ENCODE measurements at regions not wholly inside any gene's neighbourhood (a gene's known extent, or its start where the extent isn't known, plus 50 kb on each side); places are given as distances from the start of the nearest gene placed in this dataset.

- H3K9ac ChIP-seq (ENCODE audit: insufficient read length, low read depth), result no peak overlapping the region
Measured at GRCh38 chr20:1718604-1719384, 61.2 kb upstream of the SIRPG start.

GRCh38 chr20:1712634-1713624 lies 55.4 kb upstream of the SIRPG start:
- Histone ChIP-seq H3K27me3 (ENCODE audit: insufficient read depth, insufficient read length) (peaks cover 51% of the 10 kb centered on the region), H3K36me3 (ENCODE audit: insufficient read depth, insufficient read length, low read length) (no peaks in the 10 kb centered on the region)
- no peak for DNase-seq (ENCODE audit: low read depth, low spot score)

More at GRCh38 chr20:1718604-1719384, 61.2 kb upstream of the SIRPG start:
- Histone ChIP-seq H3K9me3 (ENCODE audit: insufficient read depth, low read length) (peaks cover 2% of the 10 kb centered on the region; the same call in 1 of the 2 replicates), H3K36me3 (ENCODE audit: insufficient read depth, insufficient read length, low read length) (no peaks in the 10 kb centered on the region), H3K4me1 (ENCODE audit: insufficient read depth, insufficient read length) (peaks cover 2% of the 10 kb centered on the region), H3K4me3 (ENCODE audit: insufficient read length, low read depth) (no peak overlapping the region), H3K27me3 (ENCODE audit: insufficient read depth, insufficient read length) (peaks cover 89% of the 10 kb centered on the region)
- DNase-seq (ENCODE audit: low read depth, low spot score), result no peak
- no peak for TF ChIP-seq SUZ12 (IDR thresholded peaks at IDR 0.05; ENCODE audit: extremely low read depth, insufficient read depth, insufficient read length)
- TF ChIP-seq ZNF274 (IDR thresholded peaks at IDR 0.05; ENCODE audit: low read depth, low read length), result no peak
- TF ChIP-seq YY1 (IDR thresholded peaks at IDR 0.05; ENCODE audit: insufficient read depth, insufficient read length), result no peak

GRCh38 chr20:1711826-1712601 lies 54.4 kb upstream of the SIRPG start:
- no peak overlapping the region for H3K4me3 ChIP-seq (ENCODE audit: insufficient read length, low read depth)
- no peak for DNase-seq (ENCODE audit: low read depth, low spot score)
- no peaks in the 10 kb centered on the region for H3K36me3 ChIP-seq (ENCODE audit: insufficient read depth, insufficient read length, low read length)
- no peaks in the 10 kb centered on the region for H3K9me3 ChIP-seq (ENCODE audit: insufficient read depth, low read length)
- H3K27me3 ChIP-seq (ENCODE audit: insufficient read depth, insufficient read length), result peaks cover 42% of the 10 kb centered on the region
- H3K4me1 ChIP-seq (ENCODE audit: insufficient read depth, insufficient read length), result no peaks in the 10 kb centered on the region
- TF ChIP-seq SUZ12 (IDR thresholded peaks at IDR 0.05; ENCODE audit: extremely low read depth, insufficient read depth, insufficient read length), result no peak
- TF ChIP-seq YY1 (IDR thresholded peaks at IDR 0.05; ENCODE audit: insufficient read depth, insufficient read length), result no peak
- TF ChIP-seq ZNF274 (IDR thresholded peaks at IDR 0.05; ENCODE audit: low read depth, low read length), result no peak
- H3K9ac ChIP-seq (ENCODE audit: insufficient read length, low read depth), result no peak overlapping the region

More at GRCh38 chr20:1712634-1713624, 55.4 kb upstream of the SIRPG start:
- Histone ChIP-seq H3K9me3 (ENCODE audit: insufficient read depth, low read length) (no peaks in the 10 kb centered on the region), H3K9ac (ENCODE audit: insufficient read length, low read depth) (no peak overlapping the region), H3K4me3 (ENCODE audit: insufficient read length, low read depth) (no peak overlapping the region), H3K4me1 (ENCODE audit: insufficient read depth, insufficient read length) (no peaks in the 10 kb centered on the region)
- no peak for TF ChIP-seq SUZ12 (IDR thresholded peaks at IDR 0.05; ENCODE audit: extremely low read depth, insufficient read depth, insufficient read length)
- no peak for TF ChIP-seq ZNF274 (IDR thresholded peaks at IDR 0.05; ENCODE audit: low read depth, low read length)
- TF ChIP-seq YY1 (IDR thresholded peaks at IDR 0.05; ENCODE audit: insufficient read depth, insufficient read length), result no peak

GRCh38 chr20:1711266-1711665 lies 53.7 kb upstream of the SIRPG start:
- TF ChIP-seq SUZ12 (IDR thresholded peaks at IDR 0.05; ENCODE audit: extremely low read depth, insufficient read depth, insufficient read length) (no peak), YY1 (IDR thresholded peaks at IDR 0.05; ENCODE audit: insufficient read depth, insufficient read length) (no peak), ZNF274 (IDR thresholded peaks at IDR 0.05; ENCODE audit: low read depth, low read length) (no peak)
- Histone ChIP-seq H3K9me3 (ENCODE audit: insufficient read depth, low read length) (no peaks in the 10 kb centered on the region), H3K36me3 (ENCODE audit: insufficient read depth, insufficient read length, low read length) (no peaks in the 10 kb centered on the region), H3K4me3 (ENCODE audit: insufficient read length, low read depth) (no peak overlapping the region), H3K9ac (ENCODE audit: insufficient read length, low read depth) (no peak overlapping the region), H3K4me1 (ENCODE audit: insufficient read depth, insufficient read length) (no peaks in the 10 kb centered on the region), H3K27me3 (ENCODE audit: insufficient read depth, insufficient read length) (peaks cover 35% of the 10 kb centered on the region)
- no peak for DNase-seq (ENCODE audit: low read depth, low spot score)

- Histone ChIP-seq H3K9me3 (ENCODE audit: insufficient read depth, low read length) (no peaks in the 10 kb centered on the region), H3K9ac (ENCODE audit: insufficient read length, low read depth) (no peak overlapping the region)
- TF ChIP-seq ZNF274 (IDR thresholded peaks at IDR 0.05; ENCODE audit: low read depth, low read length) (no peak), YY1 (IDR thresholded peaks at IDR 0.05; ENCODE audit: insufficient read depth, insufficient read length) (no peak), SUZ12 (IDR thresholded peaks at IDR 0.05; ENCODE audit: extremely low read depth, insufficient read depth, insufficient read length) (no peak)
Measured at GRCh38 chr20:1710484-1710883, 52.9 kb upstream of the SIRPG start.

GRCh38 chr20:1707588-1708449 lies 50.2 kb upstream of the SIRPG start:
- no peak for DNase-seq (ENCODE audit: low read depth, low spot score)
- H3K9me3 ChIP-seq (ENCODE audit: insufficient read depth, low read length), result no peaks in the 10 kb centered on the region
- no peak overlapping the region for H3K9ac ChIP-seq (ENCODE audit: insufficient read length, low read depth)
- TF ChIP-seq YY1 (IDR thresholded peaks at IDR 0.05; ENCODE audit: insufficient read depth, insufficient read length) (no peak), SUZ12 (IDR thresholded peaks at IDR 0.05; ENCODE audit: extremely low read depth, insufficient read depth, insufficient read length) (no peak), ZNF274 (IDR thresholded peaks at IDR 0.05; ENCODE audit: low read depth, low read length) (no peak)
- no peaks in the 10 kb centered on the region for H3K36me3 ChIP-seq (ENCODE audit: insufficient read depth, insufficient read length, low read length)
- no peak overlapping the region for H3K4me3 ChIP-seq (ENCODE audit: insufficient read length, low read depth)
- peaks cover 14% of the 10 kb centered on the region for H3K27me3 ChIP-seq (ENCODE audit: insufficient read depth, insufficient read length)
- no peaks in the 10 kb centered on the region for H3K4me1 ChIP-seq (ENCODE audit: insufficient read depth, insufficient read length)

More at GRCh38 chr20:1710484-1710883, 52.9 kb upstream of the SIRPG start:
- no peak overlapping the region for H3K4me3 ChIP-seq (ENCODE audit: insufficient read length, low read depth)
- H3K36me3 ChIP-seq (ENCODE audit: insufficient read depth, insufficient read length, low read length), result no peaks in the 10 kb centered on the region
- no peaks in the 10 kb centered on the region for H3K4me1 ChIP-seq (ENCODE audit: insufficient read depth, insufficient read length)
- DNase-seq (ENCODE audit: low read depth, low spot score), result no peak
- peaks cover 27% of the 10 kb centered on the region for H3K27me3 ChIP-seq (ENCODE audit: insufficient read depth, insufficient read length)
